HG02852 (cell line): ENCODE measurements at regions not wholly inside any gene's neighbourhood (a gene's known extent, or its start where the extent isn't known, plus 50 kb on each side); places are given as distances from the start of the nearest gene placed in this dataset.
A peak's percentile ranks its signal among the peaks of the same experiment; 100 is the strongest.

Experiments used
- ATAC-seq: cut with Tn5 transposase; IDR thresholded peaks from one replicate; pipeline ENCODE4 v1.9.1; 2021; ENCODE audit warnings: mild to moderate bottlenecking, moderate library complexity; ENCODE audit not compliant: unreplicated experiment

DNA sequence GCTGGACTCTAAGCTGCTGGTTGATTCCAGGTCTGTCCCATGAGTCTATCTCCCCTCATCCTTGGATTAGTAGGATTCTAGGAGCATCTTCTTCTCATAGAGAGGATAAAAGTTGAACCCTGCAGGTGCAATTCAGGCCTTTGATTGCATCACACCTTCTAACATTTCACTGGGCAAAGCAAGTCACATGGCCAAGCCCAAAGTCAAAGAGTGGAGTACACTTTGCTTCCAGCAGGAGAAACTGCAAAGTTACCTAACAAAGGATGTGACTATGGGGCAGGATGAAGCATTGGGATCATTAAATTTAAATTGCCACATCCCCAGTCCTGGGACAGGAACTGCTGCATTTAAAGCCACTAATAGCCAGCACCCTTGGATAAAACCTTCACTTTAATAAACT is 51.0 kb upstream of the EGFLAM start:
- no peak for ATAC-seq

DNA sequence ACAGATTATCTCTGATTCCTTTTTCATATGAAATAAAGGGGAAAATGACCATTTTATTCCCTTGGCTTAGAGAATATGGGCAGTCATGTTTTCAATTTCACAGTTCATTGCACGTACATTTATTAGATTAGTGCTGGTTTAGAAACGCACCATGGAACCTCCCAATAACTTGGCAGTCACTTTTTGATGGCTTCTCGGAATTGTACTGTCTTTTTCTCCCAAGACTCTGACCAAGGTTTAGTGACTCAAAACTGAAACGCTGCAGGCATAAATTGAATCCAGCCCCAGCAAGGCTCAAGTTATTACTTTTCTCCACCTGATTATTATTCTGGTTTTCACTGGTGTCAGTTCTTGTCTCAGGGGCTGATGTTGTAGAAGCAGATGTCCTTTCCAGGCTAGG is 55.6 kb upstream of the EGFLAM start:
- no peak for ATAC-seq

DNA sequence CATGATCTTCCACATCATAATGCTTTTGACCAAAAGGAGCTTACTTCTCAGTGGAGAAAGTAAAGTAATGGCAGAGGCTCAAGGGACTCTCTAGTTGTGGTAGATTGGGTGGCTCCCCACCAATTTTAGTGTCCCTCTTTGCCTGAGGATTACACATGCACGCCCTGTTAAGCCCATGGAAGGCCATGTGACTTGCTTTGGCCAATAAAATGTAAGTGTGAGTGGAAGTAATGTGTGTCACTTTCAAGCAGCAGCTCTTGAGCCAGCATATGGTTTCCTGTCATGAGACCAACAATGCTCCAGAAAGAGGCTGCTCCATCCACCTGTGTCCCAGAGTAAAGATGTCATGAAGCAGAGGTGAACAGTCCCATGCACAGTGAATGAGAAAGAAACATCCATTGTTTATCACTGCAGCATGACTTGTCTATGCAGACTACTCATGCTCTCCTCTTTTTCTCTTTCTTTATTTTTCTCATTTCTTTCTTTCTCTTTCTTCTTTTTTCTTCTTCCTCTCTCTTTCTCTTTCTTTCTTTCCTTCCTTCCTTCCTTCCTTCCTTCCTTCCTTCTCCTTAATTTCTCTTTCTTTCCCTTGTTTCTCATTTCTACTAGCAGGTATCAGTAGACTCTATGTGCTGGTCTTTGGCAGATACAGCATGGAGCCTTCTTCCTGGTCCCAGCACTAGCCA is 57.3 kb upstream of the EGFLAM start:
- no peak for ATAC-seq

GRCh38 chr5:38197118-38197517 is 61.2 kb upstream of the EGFLAM start:
- no peak for ATAC-seq

- ATAC-seq, result peak; percentile 68
Measured at GRCh38 chr5:38193015-38193581, 65.3 kb upstream of the EGFLAM start.

- no peak for ATAC-seq
Measured at GRCh38 chr5:38191693-38192092, 66.7 kb upstream of the EGFLAM start.

- no peak for ATAC-seq
Measured at GRCh38 chr5:38190111-38190510, 68.2 kb upstream of the EGFLAM start.

DNA sequence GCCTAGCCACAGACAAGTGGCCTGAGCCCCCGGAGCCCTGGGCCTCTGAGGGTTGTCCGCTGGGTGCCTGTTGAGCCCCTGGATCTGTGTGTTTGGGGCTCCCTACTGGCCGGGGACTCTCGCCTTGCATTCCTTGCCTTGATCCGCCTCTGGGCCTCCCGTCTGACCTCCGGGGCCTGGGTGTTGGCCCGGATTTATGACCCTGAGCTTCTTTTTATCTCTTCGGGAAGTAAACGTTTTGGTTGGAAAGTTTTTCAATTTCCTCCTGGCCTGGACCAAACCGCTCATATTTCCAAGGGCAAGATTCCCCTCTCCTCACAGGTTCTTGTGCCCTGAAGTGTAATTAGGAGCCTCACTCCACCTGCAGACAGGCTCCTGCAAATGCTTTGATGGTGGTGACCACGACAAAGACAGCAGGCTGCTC is 69.3 kb upstream of the EGFLAM start:
- no peak for ATAC-seq

DNA sequence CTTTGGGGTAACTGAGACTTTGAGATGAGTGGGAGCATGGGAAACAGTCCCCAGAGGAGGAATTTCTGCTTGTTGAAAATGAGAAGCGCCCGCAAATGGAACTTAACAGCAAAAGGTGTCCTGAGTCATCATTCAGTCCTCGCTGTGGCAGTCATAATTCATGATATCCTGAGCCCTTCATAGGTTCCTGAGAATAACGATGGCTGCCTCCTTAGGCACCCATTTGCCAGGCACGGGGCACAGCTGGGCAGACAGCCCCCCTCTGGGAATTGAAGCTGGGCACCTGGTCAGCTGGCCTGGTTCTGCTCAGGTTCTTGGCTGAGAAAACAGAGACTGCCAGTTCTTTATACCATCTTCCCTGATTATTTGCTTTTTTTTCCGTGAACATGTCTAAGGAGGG is 69.8 kb upstream of the EGFLAM start:
- no peak for ATAC-seq

- no peak for ATAC-seq
Measured at GRCh38 chr5:38187532-38187931, 70.8 kb upstream of the EGFLAM start.

- ATAC-seq, result no peak
Measured at GRCh38 chr5:38184627-38185026, 73.7 kb upstream of the EGFLAM start.

- ATAC-seq, result no peak
Measured at GRCh38 chr5:38182991-38183390, 75.4 kb upstream of the EGFLAM start.

- no peak for ATAC-seq
Measured at GRCh38 chr5:38168029-38168428, 90.3 kb upstream of the EGFLAM start.

DNA sequence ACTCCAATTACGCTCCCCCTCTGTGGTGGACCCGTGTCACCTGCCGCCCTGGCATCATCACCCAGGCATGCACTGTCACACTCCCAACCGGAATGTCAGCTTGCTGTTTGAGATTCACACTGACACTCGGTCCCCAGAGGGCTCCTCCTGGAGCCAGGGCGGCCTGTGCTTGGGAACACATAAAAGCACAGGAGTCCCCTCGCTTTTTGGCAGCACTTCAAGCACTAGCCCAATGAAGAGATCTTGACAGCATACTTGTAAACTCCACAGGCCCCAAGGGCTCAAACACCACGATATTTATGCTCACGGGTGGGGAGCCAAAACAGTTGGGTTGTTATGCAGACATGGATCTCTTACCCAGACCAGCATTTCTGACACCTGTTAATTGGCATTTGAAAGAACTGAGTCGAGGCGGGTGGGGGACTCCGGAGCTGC is 90.8 kb upstream of the EGFLAM start:
- no peak for ATAC-seq

DNA sequence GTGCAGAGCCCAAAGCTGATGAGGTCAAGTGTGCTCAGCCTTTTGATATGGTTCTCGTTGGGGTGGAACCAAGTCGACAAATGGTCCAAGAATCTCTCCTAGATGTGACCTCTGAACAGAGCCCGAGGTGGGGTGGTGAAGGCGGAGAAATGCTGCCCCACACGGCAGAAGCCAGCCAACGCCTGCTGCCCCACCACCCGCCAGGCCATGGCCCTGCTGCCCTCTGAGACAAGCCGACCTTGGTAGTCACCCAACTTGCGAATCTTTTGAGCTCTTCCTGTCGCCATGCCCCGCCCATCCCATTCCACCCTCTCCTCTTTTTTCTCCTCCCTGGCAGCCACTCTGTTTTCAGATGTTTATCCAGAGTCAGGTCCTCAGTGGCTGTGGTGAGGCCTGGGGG is 91.5 kb upstream of the EGFLAM start:
- ATAC-seq, result no peak

DNA sequence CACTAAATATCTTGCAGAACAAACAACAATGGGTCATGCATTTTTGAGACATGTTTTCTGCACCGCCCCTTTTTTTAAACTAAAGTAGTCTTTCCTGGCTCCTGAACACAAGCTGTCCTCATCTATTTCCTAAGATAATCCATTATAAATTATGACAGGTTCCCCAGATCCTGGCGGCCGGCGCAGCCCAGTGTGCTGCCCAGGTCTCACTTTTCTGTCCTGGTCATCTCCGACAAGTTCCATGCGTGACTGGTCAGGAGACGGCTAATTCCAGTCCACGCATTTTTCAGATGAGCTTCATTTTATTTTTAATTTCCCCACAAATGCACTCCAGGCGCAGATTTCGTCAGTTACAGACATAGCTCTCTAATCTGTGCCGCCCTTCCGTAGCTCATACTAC is 92.9 kb upstream of the EGFLAM start:
- no peak for ATAC-seq

- no peak for ATAC-seq
Measured at GRCh38 chr5:38164776-38165399, 93.5 kb upstream of the EGFLAM start.

- ATAC-seq, result no peak
Measured at GRCh38 chr5:38163636-38164237, 94.6 kb upstream of the EGFLAM start.

DNA sequence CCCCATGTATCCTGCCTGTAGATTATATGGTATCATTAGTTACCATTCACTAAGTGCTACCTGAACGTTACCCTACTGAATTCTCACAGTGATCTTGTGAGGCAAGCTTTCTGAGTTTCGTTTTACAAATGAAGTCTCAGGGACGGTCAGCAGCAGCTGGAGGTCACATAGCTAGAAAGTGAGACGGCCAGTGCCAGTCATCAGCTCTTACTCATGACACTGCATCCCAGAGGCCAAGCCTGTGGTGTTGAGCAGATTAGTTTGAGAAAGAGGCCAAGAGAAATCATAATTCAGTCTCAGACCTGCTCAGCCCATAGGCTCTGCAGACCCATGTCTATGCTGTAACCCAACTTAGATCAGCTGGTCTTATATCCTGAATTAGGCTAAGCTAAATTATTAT is 95.7 kb upstream of the EGFLAM start:
- ATAC-seq, result no peak

DNA sequence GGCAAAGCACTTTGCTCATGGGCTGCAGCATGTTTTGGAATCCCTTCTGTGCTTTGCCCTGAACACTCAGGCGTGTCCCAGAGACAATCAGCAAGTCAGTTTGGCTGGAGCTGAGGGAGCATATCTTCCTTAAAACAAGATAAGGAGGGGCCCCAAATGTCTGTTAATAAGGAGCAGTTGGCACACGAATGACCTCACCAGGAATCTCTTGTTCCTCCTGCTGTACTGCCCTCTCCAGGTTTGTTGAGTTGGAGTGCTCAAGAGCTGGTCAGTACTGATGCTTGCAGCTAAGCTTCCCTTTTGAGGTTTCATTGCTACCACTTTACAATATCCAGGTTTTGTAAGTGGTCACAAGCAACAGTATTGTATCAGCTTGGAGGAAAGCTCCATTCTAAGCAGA is 101.3 kb upstream of the EGFLAM start:
- no peak for ATAC-seq

DNA sequence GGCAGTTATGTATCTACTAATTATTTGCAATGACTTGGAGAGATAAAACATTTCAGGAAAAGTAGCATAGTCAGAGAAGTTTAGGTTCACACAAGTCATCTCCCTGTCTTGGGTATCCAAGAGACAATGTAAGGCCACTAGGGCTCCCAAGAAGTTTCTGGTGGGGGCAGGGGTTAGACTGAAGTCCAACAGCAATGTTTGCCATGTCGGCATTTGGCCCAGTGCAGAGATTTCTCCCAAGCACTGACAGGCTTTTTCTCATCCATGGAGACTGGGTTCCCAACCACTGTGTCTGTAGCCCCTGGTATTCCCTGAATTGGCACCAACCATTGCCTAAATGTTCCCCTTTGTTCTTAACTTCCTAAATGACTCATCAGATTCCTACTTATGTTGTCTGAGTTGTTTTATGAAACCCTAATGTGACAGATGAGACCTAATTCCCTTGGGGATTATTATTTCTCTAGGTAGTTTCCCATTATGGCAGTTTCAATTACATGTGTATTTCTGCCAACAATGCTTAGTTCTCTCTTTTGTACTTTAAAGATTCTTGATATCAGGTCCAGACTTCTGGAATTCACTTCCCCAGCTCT is 103.6 kb upstream of the EGFLAM start:
- ATAC-seq, result no peak

DNA sequence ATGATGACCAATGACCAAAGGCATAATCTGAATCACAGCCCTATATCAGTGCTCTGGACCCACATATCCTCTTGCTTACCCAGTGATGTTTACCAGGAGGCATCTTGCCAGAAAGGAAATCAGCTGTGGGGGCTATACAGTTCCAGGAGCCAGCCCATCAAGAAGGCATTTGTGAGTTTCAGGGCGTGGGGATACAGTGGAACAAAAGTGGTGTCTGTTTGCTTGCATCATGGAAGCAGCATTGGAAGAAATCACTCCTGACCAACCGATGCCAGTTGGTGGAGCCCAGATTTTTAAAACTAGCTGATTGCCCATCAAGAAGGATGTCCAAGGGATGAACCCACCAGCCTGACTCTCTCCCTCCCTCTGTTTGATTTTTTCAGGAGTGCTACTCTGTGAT is 106.5 kb upstream of the EGFLAM start:
- no peak for ATAC-seq
